GM19463 (cell line): ENCODE measurements at regions not wholly inside any gene's neighbourhood (a gene's known extent, or its start where the extent isn't known, plus 50 kb on each side); places are given as distances from the start of the nearest gene placed in this dataset.

Experiments
- ATAC-seq: cut with Tn5 transposase; IDR thresholded peaks from one replicate; pipeline ENCODE4 v1.9.1; 2021; ENCODE audit warnings: mild to moderate bottlenecking, moderate library complexity; ENCODE audit not compliant: unreplicated experiment

- ATAC-seq, result no peak
Measured at GRCh38 chr12:40172879-40173278, 51.9 kb upstream of the LRRK2 start.

- ATAC-seq, result no peak
Measured at GRCh38 chr12:40171501-40171900, 53.3 kb upstream of the LRRK2 start.

GRCh38 chr12:40171066-40171465, 53.7 kb upstream of the LRRK2 start:
- ATAC-seq, result no peak

- ATAC-seq, result no peak
Measured at GRCh38 chr12:40170593-40170992, 54.2 kb upstream of the LRRK2 start.

GRCh38 chr12:40168868-40169267, 55.9 kb upstream of the LRRK2 start:
- peak; percentile 89 for ATAC-seq

- peak; percentile 34 for ATAC-seq
Measured at GRCh38 chr12:40168419-40168818, 56.4 kb upstream of the LRRK2 start.

- ATAC-seq, result peak; percentile 42
Measured at GRCh38 chr12:40168001-40168400, 56.8 kb upstream of the LRRK2 start.

GRCh38 chr12:40165179-40165578, 59.3 kb upstream of the SLC2A13 start:
- ATAC-seq, result no peak

GRCh38 chr12:40164034-40164433, 58.2 kb upstream of the SLC2A13 start:
- no peak for ATAC-seq

- ATAC-seq, result no peak
Measured at GRCh38 chr12:40162033-40162432, 56.2 kb upstream of the SLC2A13 start.

GRCh38 chr12:40158592-40159111, 52.8 kb upstream of the SLC2A13 start:
- ATAC-seq, result peak; percentile 52

GRCh38 chr12:40157336-40157735, 51.5 kb upstream of the SLC2A13 start:
- ATAC-seq, result no peak

GRCh38 chr12:40156021-40156764, 50.3 kb upstream of the SLC2A13 start:
- peak; percentile 25 for ATAC-seq
